Muscle of leg (tissue), 3 donors: ENCODE measurements at regions not wholly inside any gene's neighbourhood (a gene's known extent, or its start where the extent isn't known, plus 50 kb on each side); places are given as distances from the start of the nearest gene placed in this dataset.
"Not testable (repeated sequence)": the region's sequence is repeated elsewhere in the genome, so short reads cannot be mapped to it uniquely, and the experiment has no call there.

ENCODE experiments used
- DNase-seq: peaks from one replicate; pipeline ENCODE4 v3.0.0; 2013
- H3K27ac ChIP-seq: one replicate; pipeline ENCODE4 v1.5.1; 2013; ENCODE audit warnings: mild to moderate bottlenecking, low read length, control low read depth
- H3K27me3 ChIP-seq: one replicate; pipeline ENCODE4 v1.6.1; 2013; ENCODE audit warnings: low read length; ENCODE audit not compliant: control insufficient read depth, insufficient read depth
- H3K36me3 ChIP-seq: one replicate; pipeline ENCODE4 v1.6.1; 2013; ENCODE audit warnings: low read length; ENCODE audit not compliant: control insufficient read depth, insufficient read depth
- H3K4me1 ChIP-seq: one replicate; pipeline ENCODE4 v1.6.1; 2013; ENCODE audit warnings: low read length; ENCODE audit not compliant: control insufficient read depth, insufficient read depth
- H3K4me3 ChIP-seq: one replicate; pipeline ENCODE4 v1.5.1; 2013; ENCODE audit warnings: low read length, control low read depth
- H3K9me3 ChIP-seq: replicated peaks from 2 replicates; pipeline ENCODE4 v1.6.1; 2013; ENCODE audit warnings: low read depth, low read length; ENCODE audit not compliant: control insufficient read depth
- WGBS: methylation state at CpG from one replicate; pipeline ENCODE4 v1.1.5; 2013; ENCODE audit warnings: missing lambda C conversion rate; ENCODE audit not compliant: insufficient coverage; 5-methylcytosine and 5-hydroxymethylcytosine counted together

DNA sequence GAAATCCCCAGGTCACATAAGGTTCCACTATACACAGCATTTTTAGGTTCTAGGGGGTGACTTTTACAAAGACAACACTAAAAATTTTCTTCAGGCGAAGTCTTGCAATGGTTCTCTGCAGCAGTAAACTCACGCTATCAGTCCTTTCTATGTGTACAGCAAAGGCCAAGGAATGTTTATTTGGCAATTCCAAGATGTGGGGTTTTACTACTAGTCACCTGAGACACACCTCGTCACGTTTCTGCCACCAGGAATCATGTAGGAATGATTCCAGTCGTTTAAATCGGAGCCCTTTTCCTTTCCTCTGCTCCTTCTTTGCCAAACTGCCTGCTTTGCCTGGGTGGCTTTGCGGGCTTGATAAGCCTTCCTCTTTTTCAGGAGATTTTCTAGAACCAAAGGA lies 75.9 kb upstream of the ENPEP start:
- DNase-seq: no peak
- H3K9me3 ChIP-seq: no peaks in the 10 kb centered on the region
- 77% methylated on average over 5 of the region's 7 CpGs for WGBS

GRCh38 chr4:110399046-110399445 lies 76.9 kb upstream of the ENPEP start:
- peak; percentile 9 for DNase-seq
- not testable (repeated sequence) for H3K9me3 ChIP-seq, H3K4me1 ChIP-seq, H3K27ac ChIP-seq, H3K36me3 ChIP-seq, H3K4me3 ChIP-seq, H3K27me3 ChIP-seq
- 77% methylated on average over 2 of the region's 10 CpGs for WGBS

More for the DNA sequence above, 75.9 kb upstream of the ENPEP start:
- no peaks in the 10 kb centered on the region for H3K27me3 ChIP-seq
- no peak overlapping the region for H3K4me3 ChIP-seq
- no peak overlapping the region for H3K27ac ChIP-seq
- no peaks in the 10 kb centered on the region for H3K4me1 ChIP-seq
- H3K36me3 ChIP-seq: no peaks in the 10 kb centered on the region

- H3K4me1 ChIP-seq: no peaks in the 10 kb centered on the region
- no CpG with 5 or more reads among the region's 2 CpGs for WGBS
- H3K36me3 ChIP-seq: no peaks in the 10 kb centered on the region
- no peak for DNase-seq
- H3K27ac ChIP-seq: no peak overlapping the region
- no peaks in the 10 kb centered on the region for H3K27me3 ChIP-seq
- no peaks in the 10 kb centered on the region for H3K9me3 ChIP-seq
- no peak overlapping the region for H3K4me3 ChIP-seq
Measured at GRCh38 chr4:110396963-110397362, 79.0 kb upstream of the ENPEP start.

GRCh38 chr4:110395421-110395820 lies 80.5 kb upstream of the ENPEP start:
- H3K9me3 ChIP-seq: no peaks in the 10 kb centered on the region
- no peak overlapping the region for H3K4me3 ChIP-seq
- H3K27me3 ChIP-seq: no peaks in the 10 kb centered on the region
- H3K27ac ChIP-seq: no peak overlapping the region
- no peaks in the 10 kb centered on the region for H3K36me3 ChIP-seq
- DNase-seq: no peak
- H3K4me1 ChIP-seq: no peaks in the 10 kb centered on the region
- 50% methylated on average over 1 of the region's 1 CpG for WGBS

GRCh38 chr4:110394871-110395270 lies 81.1 kb upstream of the ENPEP start:
- H3K36me3 ChIP-seq: no peaks in the 10 kb centered on the region
- no peaks in the 10 kb centered on the region for H3K27me3 ChIP-seq
- no peak for DNase-seq
- no peak overlapping the region for H3K4me3 ChIP-seq
- no peaks in the 10 kb centered on the region for H3K4me1 ChIP-seq
- no peaks in the 10 kb centered on the region for H3K9me3 ChIP-seq
- H3K27ac ChIP-seq: no peak overlapping the region

- Histone ChIP-seq H3K4me3 (no peak overlapping the region), H3K9me3 (peaks cover 3% of the 10 kb centered on the region), H3K27ac (no peak overlapping the region), H3K36me3 (no peaks in the 10 kb centered on the region), H3K4me1 (no peaks in the 10 kb centered on the region), H3K27me3 (no peaks in the 10 kb centered on the region)
- DNase-seq: no peak
Measured at GRCh38 chr4:110381784-110382183, 94.2 kb upstream of the ENPEP start.

GRCh38 chr4:110372485-110372884 lies 103.5 kb upstream of the ENPEP start:
- WGBS: no CpG with 5 or more reads among the region's 2 CpGs

DNA sequence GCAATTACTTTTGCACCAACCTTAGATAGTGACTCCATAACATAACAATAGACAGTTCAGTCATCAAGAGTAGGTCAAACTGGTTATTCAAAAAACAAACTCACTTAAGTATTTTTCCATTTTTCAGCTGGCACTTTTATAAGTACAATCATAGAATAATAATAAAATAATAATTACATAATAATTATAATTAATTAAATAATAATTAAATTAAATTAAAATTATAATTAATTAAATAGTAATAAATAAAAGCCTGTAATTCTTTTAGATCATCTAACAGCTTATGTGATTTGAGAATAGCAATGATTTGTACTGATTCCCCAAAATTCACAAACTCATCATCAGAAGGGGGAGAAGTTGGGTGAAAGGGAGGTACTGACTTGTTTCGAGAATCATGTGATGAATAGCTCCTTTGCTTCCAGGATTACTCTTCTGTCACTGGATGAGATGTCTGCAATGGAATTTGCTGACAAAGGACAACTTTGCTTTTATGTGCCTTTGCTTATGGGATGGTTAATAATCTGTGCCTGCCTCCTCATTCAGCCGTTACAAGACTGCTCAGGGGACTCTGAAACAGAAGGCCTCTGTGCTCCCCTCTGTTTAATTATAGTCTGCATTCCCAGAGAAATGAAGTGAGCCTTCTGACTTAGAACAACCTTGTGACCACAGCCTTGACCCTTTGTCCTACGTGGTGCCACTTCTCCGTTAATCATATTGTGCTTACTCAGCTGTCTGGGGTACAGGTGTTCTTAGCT lies 104.8 kb upstream of the ENPEP start:
- Histone ChIP-seq H3K4me1 (no peaks in the 10 kb centered on the region), H3K27ac (no peak overlapping the region), H3K27me3 (no peaks in the 10 kb centered on the region), H3K4me3 (no peak overlapping the region), H3K9me3 (no peaks in the 10 kb centered on the region), H3K36me3 (no peaks in the 10 kb centered on the region)
- DNase-seq: no peak
- 80% methylated on average over 1 of the region's 4 CpGs for WGBS

More at GRCh38 chr4:110372485-110372884, 103.5 kb upstream of the ENPEP start:
- no peaks in the 10 kb centered on the region for H3K4me1 ChIP-seq
- H3K4me3 ChIP-seq: no peak overlapping the region
- no peaks in the 10 kb centered on the region for H3K27me3 ChIP-seq
- no peaks in the 10 kb centered on the region for H3K9me3 ChIP-seq
- H3K27ac ChIP-seq: no peak overlapping the region
- H3K36me3 ChIP-seq: no peaks in the 10 kb centered on the region
- DNase-seq: no peak

GRCh38 chr4:110368409-110368808 lies 107.5 kb upstream of the ENPEP start:
- Histone ChIP-seq H3K36me3 (no peaks in the 10 kb centered on the region), H3K27ac (no peak overlapping the region), H3K27me3 (no peaks in the 10 kb centered on the region), H3K9me3 (no peaks in the 10 kb centered on the region), H3K4me3 (no peak overlapping the region), H3K4me1 (no peaks in the 10 kb centered on the region)
- WGBS: 100% methylated on average over 1 of the region's 3 CpGs
- no peak for DNase-seq

- WGBS: no CpG with 5 or more reads among the region's 3 CpGs
- no peak overlapping the region for H3K4me3 ChIP-seq
- H3K9me3 ChIP-seq: no peaks in the 10 kb centered on the region
- DNase-seq: no peak
- no peak overlapping the region for H3K27ac ChIP-seq
- no peaks in the 10 kb centered on the region for H3K36me3 ChIP-seq
- no peaks in the 10 kb centered on the region for H3K27me3 ChIP-seq
- no peaks in the 10 kb centered on the region for H3K4me1 ChIP-seq
Measured at GRCh38 chr4:110367156-110367555, 108.8 kb upstream of the ENPEP start.

DNA sequence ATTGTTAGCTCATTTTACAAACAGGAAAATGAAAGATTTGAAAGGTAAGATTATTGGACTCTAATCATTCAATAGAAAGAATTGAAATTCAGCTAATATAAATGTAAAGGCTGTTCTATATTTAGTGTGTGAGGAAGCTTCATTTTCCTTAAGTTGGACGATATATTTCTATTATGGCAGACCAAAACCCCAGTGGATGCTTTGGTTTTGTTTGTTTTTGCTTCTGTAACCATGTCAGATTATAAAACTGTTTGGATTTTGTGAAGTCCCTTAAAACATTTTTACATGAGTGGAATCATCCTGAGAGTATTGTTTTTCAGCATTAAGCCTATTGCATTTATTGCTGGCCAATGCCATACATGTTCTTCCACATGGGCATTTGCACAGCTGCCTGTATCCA lies 110.2 kb upstream of the ENPEP start:
- Histone ChIP-seq H3K27me3 (no peaks in the 10 kb centered on the region), H3K27ac (peak overlapping the region; percentile 76), H3K9me3 (no peaks in the 10 kb centered on the region), H3K36me3 (no peaks in the 10 kb centered on the region), H3K4me1 (no peaks in the 10 kb centered on the region), H3K4me3 (no peak overlapping the region)
- no CpG with 5 or more reads among the region's 1 CpG for WGBS
- peak; percentile 67 for DNase-seq
